DMS79 treated with DMSO at 0.1 percent for 48 hours (cell line): ENCODE measurements at regions not wholly inside any gene's neighbourhood (a gene's known extent, or its start where the extent isn't known, plus 50 kb on each side); places are given as distances from the start of the nearest gene placed in this dataset.
"Not testable (repeated sequence)": the region's sequence is repeated elsewhere in the genome, so short reads cannot be mapped to it uniquely, and the experiment has no call there.

Experiments
- DNase-seq: peaks from one replicate; lab custom pipeline; 2025; lab: John Stamatoyannopoulos, UW

DNA sequence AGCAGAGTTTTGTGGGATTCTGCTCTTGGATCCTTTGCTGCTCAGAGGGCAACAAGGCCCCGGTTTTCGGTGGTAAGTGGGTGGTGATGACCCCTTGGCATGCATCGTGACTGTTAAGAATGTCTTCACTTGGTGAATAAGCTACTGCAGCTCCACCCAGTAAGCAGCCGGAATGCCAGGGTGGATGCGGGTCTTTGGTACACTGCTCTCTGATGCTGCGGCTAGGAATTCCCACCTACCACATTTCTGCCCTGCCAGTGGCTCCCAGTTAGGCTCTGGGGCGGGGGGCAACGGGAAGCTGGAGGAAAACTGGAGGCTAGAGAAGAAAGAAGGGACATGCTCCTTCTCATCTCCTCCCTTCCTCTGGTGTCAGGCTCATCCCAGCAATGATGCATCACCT lies 180.4 kb upstream of the GALNT2 start:
- DNase-seq = no peak

DNA sequence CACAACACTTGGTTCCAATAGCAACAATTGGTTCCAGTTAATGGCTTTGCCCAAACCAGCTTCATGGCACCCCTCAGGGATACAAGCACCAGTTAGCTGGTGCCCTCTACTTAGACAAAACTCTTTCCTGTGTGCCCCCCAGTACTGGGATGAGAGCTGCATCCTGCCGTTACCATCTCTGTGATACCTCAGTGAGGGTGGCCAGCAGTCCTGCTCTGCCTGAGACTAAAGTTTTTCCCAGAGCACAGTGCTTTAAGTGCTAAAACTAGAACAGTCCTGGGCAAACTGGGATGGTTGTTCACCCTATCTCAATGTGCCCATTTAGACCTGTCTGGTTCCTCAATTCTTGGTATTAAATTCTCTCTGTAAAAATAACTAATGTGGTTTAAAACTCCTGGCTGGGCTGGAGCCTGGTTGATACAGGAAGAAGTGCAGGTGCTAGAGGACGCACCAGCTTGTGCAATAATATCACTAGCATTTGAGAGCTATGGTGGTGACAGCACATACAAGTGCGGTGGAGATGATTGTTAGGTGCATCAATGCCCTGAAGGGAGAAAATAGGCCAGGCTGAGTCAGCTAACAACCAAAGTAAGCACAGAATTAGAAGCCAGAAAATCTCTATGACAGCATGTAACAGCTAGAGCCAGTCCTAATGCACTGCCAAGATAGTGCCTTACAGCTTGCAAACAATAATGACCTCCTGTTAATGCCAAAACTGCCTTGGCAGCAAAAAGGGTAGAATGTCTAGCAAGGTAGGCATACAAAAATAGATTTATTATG lies 179.8 kb upstream of the GALNT2 start:
- no peak for DNase-seq

DNA sequence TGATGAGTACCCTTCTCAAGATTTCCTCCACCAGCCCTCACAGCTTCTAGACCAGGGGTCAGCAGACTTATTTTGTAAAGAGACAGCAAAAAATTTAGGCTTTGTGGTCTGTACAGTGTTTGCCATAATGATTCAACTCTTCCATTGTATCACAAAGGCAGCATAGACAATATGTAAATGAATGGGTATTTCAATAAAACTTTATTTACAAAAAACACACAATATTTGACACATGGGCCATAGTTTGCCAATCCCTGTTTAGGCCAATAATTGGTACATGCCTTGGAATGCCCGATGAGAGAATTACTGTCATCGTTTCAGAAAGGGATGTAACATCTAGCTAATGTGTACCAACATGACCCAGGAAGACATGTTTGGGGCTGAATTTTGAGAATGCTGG lies 178.9 kb upstream of the GALNT2 start:
- DNase-seq = no peak

DNA sequence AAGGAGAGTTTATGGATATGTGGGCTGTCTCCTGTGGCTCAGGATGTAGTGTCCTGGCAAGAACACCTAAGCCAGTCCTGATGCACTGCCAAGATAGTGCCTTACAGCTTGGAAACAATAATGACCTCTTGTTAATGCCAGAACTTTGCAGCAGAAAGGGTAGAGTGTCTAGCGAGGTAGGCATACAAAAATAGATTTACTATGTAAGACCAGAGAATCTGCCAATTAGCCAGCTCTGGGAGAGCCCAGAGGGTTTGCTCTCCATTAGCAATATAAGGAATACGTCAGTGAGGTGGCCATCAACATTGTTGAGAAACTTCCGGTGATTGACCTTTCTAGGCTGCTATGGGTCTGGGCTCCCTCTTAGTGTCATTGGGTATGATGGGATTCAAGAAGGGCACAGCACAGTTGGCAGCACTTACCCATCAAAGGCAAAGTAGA lies 178.5 kb upstream of the GALNT2 start:
- no peak for DNase-seq

DNA sequence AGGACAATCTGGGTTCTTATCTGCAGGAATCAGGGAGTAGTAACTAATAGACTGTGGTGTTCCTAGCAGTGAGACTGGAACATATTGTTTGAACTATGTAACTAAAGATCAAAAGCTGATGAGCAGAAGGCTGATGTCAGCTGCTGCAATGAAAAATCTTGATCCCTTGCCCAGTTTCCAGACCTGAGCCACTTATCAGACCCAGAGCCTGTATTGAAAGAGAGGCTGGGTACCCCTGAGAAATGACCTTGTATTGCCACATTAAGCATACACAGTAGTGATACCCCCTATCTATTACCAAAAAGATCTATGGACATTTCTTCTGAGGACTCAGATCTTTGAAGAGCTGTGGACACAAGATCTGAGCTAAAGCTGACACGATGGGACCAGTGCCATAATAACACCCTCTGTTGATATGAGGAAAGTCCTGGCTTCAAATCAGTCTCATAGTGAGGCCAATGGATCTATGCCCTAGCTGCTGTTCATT lies 178.0 kb upstream of the GALNT2 start:
- no peak for DNase-seq

DNA sequence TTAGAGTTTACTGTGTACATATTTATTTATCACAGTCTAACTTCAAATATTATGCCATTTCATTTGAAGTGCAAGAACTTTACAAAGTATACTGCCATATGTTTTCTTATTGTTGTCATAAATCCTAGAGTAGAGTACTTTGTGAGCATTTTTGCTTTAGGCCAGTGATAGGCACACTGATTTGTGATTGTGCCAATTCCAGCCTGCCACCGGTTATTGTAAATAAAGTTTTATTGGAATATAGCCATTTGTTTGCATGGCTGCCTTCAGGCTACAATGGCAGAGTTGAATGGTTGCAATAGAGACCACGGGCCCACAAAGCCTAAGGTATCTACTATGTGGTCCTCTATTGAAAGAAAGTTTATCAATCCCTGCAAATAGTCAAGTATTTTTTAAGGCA lies 175.8 kb upstream of the GALNT2 start:
- DNase-seq = no peak

DNA sequence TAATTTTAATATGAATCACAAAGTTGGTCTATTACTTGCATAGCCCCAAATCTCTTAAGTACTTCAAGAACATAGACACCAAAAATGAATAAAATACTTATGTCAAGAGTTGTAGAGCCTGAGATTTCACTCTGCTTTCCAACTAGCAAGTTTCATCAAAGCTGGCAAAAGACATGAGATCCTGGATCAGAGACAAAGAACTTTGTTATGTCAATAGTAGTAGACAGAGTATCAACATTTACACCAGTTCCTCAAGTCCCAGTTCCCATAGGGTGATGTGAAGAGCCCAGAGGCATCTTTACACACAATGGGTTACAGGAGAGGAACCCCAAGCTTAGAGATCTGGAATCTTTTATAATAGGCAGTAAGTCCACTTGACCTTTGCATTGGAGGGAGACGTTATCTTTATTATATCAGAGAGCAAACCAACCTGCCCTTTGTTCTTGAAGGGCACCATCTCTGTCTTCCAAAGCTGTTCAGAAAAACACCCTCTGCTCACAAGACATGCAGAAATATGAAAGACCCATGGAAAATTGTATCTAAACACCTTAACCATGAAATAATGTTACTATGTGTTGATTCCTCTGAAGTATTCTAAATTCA lies 174.4 kb upstream of the GALNT2 start:
- DNase-seq = no peak

DNA sequence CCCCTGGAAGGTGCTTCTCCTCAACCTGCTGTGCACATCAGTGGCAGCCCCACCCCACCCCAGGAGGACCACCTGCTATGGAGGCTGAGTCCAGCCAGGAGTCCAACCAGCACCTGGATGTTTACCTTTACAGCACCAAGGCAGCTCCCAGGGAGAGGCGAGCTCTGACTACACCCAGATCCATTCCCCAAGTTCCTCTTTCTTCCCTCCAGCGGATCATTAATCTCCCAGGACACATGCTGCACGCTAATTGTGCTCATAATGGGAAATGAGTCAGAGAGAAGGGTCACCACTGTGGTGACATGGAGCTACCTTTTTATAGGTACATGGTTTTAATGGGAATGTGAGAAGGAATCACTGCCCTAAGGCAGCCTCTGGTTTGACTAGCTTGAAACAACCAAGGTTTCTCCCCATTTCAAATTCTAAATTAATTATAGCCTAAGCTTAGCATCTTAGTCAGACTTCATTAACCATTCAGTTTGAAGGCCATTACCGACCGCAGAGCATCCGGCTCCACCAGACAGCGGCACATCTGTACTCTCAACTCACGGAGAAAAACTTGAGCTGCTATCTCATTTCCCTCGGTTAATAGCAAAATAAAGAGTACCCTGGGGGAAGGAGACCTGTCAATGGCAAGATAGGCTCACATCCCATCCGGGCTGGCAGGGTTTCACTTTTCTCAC lies 173.1 kb upstream of the GALNT2 start:
- peak; percentile 60 for DNase-seq

DNA sequence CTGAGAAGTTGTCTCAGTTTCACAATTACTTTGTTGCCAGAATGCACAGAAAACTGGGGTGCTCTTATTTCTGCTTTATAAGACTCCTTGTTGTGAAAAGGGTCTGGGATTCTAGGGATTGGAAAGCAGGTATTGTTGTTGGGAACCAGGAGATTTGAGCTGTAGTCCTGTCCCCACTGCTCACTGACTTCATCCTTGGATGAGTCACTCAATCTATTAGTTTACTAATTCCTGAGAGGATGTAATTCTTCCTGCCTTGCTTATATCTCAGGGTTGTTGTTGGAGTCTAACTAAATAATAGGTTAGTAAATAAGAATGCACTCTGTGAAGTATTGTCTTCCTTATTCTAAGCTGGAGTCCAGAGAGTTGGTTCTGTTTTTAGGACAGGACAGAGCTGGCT lies 172.5 kb upstream of the GALNT2 start:
- DNase-seq = no peak

DNA sequence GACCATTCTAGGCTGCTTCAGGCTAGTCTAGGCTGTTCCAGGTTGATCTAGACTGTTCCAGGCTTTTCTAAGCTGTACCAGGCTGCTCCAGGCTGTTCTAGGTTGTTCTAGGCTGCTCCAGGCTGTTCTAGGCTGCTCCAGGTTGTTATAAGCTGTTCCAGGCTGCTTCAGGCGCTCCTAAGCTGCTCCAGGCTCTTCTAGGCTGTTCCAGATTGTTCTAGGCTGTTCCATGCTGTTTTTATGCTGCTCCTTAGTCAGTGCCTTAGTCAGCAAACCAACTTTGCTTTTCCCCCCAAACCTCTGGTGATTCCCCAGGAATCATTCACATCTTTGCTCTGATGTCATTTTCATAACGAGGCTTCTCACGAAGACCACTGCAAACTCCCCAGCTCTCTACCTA lies 171.4 kb upstream of the GALNT2 start:
- no peak for DNase-seq

DNA sequence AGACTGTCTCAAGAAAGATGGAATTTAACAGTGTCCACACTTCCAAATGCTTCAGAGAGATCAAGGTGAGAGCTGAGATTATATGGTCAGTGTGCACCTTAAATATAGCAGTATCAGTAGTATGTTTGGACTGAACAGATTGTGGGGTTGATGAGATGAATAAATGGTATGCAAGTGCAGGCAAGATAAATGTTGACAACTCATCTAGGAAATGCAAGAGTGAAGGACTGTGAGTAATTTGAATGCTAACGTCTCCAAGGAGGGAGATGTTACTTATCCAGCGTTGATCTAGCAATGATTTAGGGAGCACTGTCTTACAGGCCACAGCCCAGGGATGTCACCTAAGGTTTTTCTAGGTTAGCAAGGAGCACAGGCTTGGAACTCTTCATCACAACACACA lies 170.7 kb upstream of the GALNT2 start:
- DNase-seq = no peak

DNA sequence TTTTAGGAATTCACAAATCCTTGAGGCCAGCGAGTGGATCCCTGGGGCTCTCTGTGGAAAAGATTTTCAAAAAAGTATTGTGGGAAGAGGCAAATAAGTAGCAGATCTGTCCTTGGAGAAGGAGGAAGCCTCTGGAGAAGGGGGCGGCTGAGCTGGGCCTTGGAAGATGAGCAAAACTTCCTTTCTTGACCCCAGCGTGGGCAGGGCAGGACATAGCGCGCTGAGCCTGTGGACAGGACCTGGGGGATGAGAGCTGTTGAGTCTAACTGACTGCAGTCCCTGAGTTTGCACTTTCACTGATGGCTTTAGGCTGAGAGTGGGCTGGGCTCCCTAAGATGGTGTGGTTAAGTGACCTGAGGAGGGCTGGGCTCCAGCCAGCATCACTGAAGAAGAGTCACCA lies 170.2 kb upstream of the GALNT2 start:
- DNase-seq = no peak

DNA sequence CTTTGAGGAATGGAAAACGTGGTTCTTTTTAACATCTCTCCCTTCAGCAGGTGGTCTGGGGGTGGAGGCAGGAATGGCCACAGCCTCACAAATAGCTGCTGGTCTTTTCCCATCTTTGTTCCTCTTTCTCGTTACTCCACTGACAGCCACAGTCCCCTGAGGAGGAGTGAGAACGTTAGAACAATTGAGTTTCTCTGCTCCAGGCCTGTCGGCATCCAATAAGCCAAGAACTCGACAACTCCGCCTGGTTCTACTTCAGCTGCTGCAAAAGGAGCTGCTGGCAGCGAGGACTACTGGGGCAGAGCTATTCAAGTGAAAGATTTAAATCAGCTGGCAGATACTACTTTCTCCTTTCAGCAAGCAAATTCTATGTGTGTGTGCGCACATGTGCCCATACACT lies 169.5 kb upstream of the GALNT2 start:
- DNase-seq = no peak

DNA sequence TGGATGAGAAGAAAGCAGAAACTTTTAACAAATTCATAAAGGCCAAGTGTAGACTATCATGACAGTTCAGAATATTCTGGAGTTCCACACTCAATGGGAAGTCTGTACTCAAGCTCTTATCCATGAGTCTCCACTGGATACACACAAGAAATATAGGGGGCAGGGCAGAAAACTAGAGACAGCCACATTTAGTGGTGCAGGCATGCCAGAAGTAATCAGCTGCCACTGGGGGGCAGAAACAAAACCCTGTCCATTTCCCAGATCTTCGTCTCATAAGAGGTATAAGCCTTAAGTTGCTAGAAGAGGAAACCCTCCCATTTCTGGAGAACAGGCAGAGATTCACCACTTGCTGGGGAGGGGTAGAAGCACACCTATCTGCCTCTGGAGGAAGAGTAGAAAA lies 166.8 kb upstream of the GALNT2 start:
- no peak for DNase-seq

DNA sequence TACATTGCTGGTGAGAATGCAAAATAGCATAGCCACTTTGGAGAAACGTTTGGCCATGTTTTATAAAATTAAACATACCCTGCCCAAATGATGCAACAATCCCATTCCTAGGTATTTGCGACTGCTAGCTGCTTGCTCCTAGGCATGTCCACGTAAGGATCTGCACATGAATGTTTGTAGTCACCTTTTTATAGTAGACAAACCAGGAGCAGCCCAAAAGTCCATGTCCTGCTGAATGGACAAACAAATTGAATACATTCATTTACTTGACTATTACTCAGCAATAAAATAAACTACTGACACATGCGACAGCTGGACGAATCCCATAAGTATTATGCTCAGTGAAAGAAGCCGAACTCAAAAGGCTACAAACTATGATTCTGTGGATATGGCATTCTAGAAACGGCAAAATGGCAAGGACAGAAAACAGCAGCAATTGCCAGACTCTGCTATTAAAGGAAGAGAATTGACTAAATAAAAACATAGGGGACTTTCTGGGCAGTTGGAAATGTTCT lies 161.9 kb upstream of the GALNT2 start:
- DNase-seq = no peak

DNA sequence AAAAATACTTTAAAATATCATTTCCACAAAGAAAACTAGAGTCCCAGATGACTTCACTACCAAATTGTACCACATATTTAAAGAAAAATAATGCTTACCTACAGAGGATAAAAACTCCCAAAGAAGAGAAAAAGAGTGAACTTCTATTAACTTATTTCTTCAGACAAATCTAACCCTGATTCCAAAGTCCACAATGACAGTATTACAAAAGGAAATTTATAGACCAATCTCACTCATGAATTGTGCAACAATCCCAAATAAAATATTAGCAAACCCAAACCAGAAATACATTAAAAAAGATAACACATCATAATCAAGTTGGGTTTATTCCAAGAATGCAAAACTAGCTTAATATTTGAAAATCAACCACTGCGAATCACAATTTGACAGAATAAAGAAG lies 161.4 kb upstream of the GALNT2 start:
- no peak for DNase-seq

DNA sequence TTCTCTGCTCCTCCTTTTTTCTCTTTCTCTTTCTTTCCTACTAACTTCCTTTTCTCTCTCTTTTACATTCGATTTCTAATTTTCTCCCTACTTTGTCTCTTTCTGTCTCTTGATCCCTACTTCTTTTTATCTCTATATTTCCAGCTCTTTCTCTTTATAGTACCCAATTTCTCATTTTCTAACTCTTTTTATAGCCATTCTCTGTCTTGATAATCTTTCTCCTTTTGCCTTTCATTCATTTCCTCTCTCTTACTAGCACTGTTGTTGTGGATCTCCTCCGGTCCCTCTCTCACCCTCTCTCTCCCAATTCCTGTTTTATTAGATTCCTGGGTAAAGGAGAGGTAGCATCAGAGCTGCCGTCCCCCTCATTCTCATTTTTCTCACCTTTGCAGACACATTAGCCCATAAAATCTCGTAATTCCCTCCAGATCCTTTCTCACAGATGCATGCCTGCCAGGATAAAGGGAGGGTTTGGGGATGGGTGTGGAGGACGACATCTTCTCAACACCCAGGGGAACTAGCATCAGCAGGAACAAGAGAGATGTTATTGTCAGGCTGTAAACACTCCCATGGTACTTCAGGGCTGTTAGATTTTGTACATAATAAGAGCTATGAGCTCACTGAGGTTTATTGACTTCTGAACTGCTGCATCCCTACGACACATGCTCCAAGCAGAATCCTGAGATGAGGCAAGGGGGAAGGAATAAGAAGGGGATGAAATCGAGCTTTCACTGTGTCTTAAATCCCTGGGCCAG lies 159.0 kb upstream of the GALNT2 start:
- DNase-seq = no peak

DNA sequence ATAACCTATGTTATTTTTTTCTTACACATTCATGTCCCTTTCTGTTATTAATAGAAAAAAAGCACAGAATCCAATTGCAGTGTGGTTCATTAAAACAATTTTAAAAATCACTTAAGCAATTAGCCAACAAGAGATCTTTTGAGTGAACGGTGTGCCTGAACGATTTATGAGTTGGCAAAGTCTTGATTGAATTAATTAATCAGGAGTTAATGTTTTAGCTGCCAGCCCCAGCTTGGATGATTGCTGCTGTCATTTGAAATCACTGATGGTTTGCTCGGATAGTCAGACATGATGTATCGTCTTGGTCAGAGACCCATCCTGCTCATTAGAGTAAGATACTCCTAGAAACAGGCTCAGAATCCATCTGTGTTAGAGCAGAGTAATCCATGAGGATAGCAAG lies 158.3 kb upstream of the GALNT2 start:
- no peak for DNase-seq

DNA sequence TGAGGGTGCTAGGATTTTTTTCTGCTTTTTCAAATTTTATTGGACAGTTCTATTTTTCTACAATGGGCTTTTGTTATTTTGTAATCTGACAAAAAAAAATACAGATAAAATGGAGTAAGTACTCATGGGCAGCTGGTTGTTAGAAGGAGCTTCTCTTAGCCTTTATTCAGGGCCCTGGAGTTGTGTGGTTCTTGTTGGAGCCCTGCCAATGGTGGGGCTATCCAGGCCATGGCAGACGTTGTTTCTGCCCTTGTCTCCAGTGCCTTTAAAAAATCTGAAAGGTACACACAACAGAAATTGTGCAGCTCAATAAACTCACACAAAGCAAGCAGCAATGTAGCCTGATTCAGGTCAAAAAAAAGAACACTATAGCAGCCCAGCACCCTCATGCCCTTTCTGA lies 153.5 kb upstream of the GALNT2 start:
- DNase-seq = peak; percentile 44

DNA sequence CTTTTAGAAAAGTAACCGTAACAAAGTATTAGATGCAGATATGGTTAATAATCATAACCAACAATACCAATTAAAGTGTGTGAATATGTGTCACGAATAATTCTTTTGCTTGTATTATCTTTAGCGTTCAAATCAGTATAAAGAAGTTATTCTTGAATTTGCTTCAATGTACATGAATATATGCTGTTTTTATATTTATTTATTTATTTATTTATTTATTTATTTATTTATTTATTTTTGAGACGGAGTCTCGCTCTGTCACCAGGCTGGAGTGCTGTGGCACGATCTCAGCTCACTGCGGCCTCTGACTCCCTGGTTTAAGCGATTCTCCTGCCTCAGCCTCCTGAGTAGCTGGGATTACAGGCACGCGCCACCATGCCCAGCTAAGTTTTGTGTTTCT lies 147.6 kb upstream of the GALNT2 start:
- not testable (repeated sequence) for DNase-seq

DNA sequence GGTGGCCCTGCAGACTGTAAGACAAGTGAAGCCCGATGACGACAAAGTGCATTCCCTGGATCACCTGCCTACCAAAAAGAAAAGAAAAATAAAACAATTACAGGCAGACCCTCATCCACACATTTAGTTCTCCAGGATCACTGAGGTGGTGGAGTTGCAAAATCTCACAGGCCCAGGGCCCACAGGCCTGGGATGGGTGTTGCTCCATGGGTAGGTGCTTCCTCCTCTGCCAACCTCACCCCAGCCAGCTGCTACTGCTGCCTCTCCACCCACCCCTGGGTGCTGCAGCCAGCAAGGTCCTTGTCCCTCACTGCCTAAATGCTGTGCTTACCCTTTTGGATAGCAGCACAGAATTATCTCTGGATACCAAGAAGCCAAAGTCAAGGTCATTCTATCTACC lies 146.4 kb upstream of the GALNT2 start:
- no peak for DNase-seq

DNA sequence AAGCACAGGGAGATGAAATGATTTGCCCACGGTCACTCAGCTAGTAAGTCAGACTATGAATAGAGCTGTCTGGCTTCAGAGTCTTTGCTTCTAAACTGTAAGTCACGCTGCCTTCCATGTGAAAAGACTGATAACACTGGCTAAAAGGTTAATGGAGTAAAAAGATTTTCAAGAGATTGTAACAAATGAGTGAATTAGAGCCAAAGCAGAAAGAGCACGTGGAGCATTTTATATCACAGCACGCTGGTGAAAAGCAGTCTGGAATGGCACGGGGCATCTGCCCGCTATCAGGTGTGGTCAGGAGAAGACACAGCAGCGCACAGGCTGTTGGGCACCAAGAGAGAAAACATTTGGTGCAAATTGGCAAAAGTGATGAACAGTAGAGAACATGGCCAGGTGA lies 144.8 kb upstream of the GALNT2 start:
- DNase-seq = no peak
